HUES6 (cell line): ENCODE measurements at regions not wholly inside any gene's neighbourhood (a gene's known extent, or its start where the extent isn't known, plus 50 kb on each side); places are given as distances from the start of the nearest gene placed in this dataset.

ENCODE experiments used
- H3K27ac ChIP-seq: 2 replicates; pipeline ENCODE4 v1.7.0; 2013; ENCODE audit warnings: low read depth, mild to moderate bottlenecking, low read length, inconsistent platforms
- H3K27me3 ChIP-seq: 2 replicates; pipeline ENCODE4 v1.6.1; 2013; ENCODE audit warnings: low read length; ENCODE audit not compliant: control insufficient read depth, insufficient read depth
- H3K36me3 ChIP-seq: 2 replicates; pipeline ENCODE4 v1.6.1; 2013; ENCODE audit warnings: low read length; ENCODE audit not compliant: control insufficient read depth, insufficient read depth
- H3K4me1 ChIP-seq: 2 replicates; pipeline ENCODE4 v1.6.1; 2013; ENCODE audit warnings: low read length; ENCODE audit not compliant: control insufficient read depth, insufficient read depth
- H3K4me3 ChIP-seq: 2 replicates; pipeline ENCODE4 v1.5.1; 2013; ENCODE audit warnings: low read depth, low read length
- H3K9ac ChIP-seq: one replicate; pipeline ENCODE4 v1.6.1; 2013; ENCODE audit warnings: mild to moderate bottlenecking, low read length
- H3K9me3 ChIP-seq: 2 replicates; pipeline ENCODE4 v1.6.1; 2013; ENCODE audit warnings: low read depth, low read length; ENCODE audit not compliant: control insufficient read depth, insufficient read depth

- no peak overlapping the region for H3K4me3 ChIP-seq
- no peak overlapping the region for H3K9ac ChIP-seq
- H3K9me3 ChIP-seq = no peaks in the 10 kb centered on the region
- peaks cover 7% of the 10 kb centered on the region for H3K4me1 ChIP-seq
- no peaks in the 10 kb centered on the region for H3K36me3 ChIP-seq
- H3K27me3 ChIP-seq = no peaks in the 10 kb centered on the region
- no peak overlapping the region for H3K27ac ChIP-seq
Observed at GRCh38 chr19:30708416-30709178, 336.4 kb downstream of the ZNF536 start.

- H3K4me1 ChIP-seq = no peaks in the 10 kb centered on the region
- H3K4me3 ChIP-seq = no peak overlapping the region
- no peak overlapping the region for H3K27ac ChIP-seq
- H3K36me3 ChIP-seq = no peaks in the 10 kb centered on the region
- H3K9ac ChIP-seq = no peak overlapping the region
- no peaks in the 10 kb centered on the region for H3K9me3 ChIP-seq
- H3K27me3 ChIP-seq = no peaks in the 10 kb centered on the region
Observed at GRCh38 chr19:30704771-30705330, 332.7 kb downstream of the ZNF536 start.

DNA sequence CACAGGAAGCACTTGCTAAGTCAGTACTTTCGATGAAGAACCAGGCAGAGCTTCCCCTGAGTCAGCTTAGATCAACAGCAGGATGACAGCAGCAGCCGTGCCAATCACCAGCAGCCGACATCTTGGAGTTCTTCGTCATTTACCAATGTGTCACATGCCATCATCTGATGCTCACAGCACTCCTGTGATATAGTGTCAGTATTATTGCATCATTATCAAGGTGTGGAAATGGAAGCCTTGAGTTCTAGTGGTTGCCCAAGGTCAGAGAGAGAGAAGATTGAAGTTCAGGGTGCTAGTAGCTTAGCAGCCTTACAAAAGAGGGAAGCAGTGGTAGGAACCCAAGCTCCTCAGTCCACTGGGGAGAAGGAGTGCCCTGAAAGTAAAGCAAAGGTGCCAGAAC lies 331.5 kb downstream of the ZNF536 start:
- H3K27me3 ChIP-seq = no peaks in the 10 kb centered on the region
- H3K36me3 ChIP-seq = no peaks in the 10 kb centered on the region
- H3K9ac ChIP-seq = no peak overlapping the region
- H3K27ac ChIP-seq = no peak overlapping the region
- no peaks in the 10 kb centered on the region for H3K9me3 ChIP-seq
- no peak overlapping the region for H3K4me3 ChIP-seq
- no peaks in the 10 kb centered on the region for H3K4me1 ChIP-seq

- Histone ChIP-seq H3K9ac (no peak overlapping the region), H3K27ac (no peak overlapping the region), H3K4me3 (no peak overlapping the region)
Observed at GRCh38 chr19:30701178-30701577, 329.0 kb downstream of the ZNF536 start.

GRCh38 chr19:30699871-30700280 lies 327.7 kb downstream of the ZNF536 start:
- Histone ChIP-seq H3K27me3 (no peaks in the 10 kb centered on the region), H3K36me3 (no peaks in the 10 kb centered on the region), H3K27ac (no peak overlapping the region), H3K4me1 (0 out of 2 replicates have a peak, but pooled peaks cover 5% of the 10 kb centered on the region), H3K9me3 (no peaks in the 10 kb centered on the region), H3K4me3 (no peak overlapping the region), H3K9ac (no peak overlapping the region)

More at GRCh38 chr19:30701178-30701577, 329.0 kb downstream of the ZNF536 start:
- no peaks in the 10 kb centered on the region for H3K36me3 ChIP-seq
- H3K27me3 ChIP-seq = no peaks in the 10 kb centered on the region
- no peaks in the 10 kb centered on the region for H3K9me3 ChIP-seq
- H3K4me1 ChIP-seq = 0 out of 2 replicates have a peak, but pooled peaks cover 3% of the 10 kb centered on the region

DNA sequence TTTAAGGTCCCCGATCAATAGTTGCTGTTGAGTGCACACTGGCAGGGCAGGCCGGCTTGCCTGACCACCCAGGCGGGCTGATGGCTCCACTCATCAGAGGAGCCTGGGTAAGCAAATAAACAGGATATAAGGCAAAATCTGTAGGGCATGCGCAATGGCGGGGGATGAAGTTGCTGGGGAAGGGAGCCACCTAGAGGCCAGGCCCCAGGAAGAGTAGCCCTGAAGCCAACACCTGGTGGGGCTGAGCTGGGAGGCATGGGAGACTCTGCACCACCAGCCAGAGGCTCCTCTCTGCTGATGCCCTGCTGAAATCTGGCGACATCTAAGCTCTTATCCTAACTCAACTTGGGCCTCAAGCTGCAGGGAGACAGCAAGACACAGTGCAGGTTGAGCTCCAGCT lies 324.3 kb downstream of the ZNF536 start:
- Histone ChIP-seq H3K4me3 (no peak overlapping the region), H3K36me3 (no peaks in the 10 kb centered on the region), H3K9ac (no peak overlapping the region), H3K4me1 (peaks cover 27% of the 10 kb centered on the region), H3K27me3 (no peaks in the 10 kb centered on the region), H3K9me3 (no peaks in the 10 kb centered on the region), H3K27ac (no peak overlapping the region)

- Histone ChIP-seq H3K4me1 (peaks cover 39% of the 10 kb centered on the region), H3K27me3 (no peaks in the 10 kb centered on the region), H3K36me3 (no peaks in the 10 kb centered on the region), H3K27ac (no peak overlapping the region), H3K4me3 (no peak overlapping the region), H3K9ac (no peak overlapping the region), H3K9me3 (no peaks in the 10 kb centered on the region)
Observed at GRCh38 chr19:30695171-30695875, 323.1 kb downstream of the ZNF536 start.

DNA sequence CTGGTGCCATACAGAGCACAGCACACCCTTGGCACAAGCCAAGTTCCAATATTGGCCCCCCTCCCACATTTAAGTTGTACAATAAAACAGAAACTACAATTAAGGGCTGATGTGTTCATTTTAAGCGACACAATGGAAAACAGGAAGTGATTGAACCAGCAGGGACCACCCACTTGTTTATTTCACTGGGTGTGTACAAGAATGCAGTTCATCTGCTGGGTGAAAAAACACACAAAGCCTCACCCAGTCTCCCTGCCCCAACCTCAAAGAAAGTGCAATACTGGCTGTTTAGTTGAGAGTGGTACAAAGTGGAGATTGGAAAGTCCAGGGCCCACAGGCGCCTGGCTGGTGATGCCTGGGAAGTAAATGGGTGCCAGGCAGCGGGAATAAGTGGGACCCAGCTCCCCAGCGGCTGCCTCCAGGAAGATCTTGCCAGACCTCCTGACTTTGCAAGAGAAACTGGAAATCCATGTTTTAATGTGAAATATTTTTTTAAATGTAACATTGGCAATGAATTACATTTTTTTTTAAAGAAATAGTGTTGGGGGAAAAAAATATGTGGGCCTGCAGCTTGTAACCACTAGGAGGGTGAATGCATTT lies 322.1 kb downstream of the ZNF536 start:
- Histone ChIP-seq H3K36me3 (no peaks in the 10 kb centered on the region), H3K4me3 (no peak overlapping the region), H3K27me3 (no peaks in the 10 kb centered on the region), H3K9me3 (no peaks in the 10 kb centered on the region), H3K27ac (no peak overlapping the region), H3K9ac (no peak overlapping the region), H3K4me1 (peaks cover 40% of the 10 kb centered on the region)

- Histone ChIP-seq H3K4me3 (no peak overlapping the region), H3K9ac (no peak overlapping the region), H3K9me3 (no peaks in the 10 kb centered on the region), H3K27ac (no peak overlapping the region), H3K36me3 (no peaks in the 10 kb centered on the region), H3K27me3 (no peaks in the 10 kb centered on the region), H3K4me1 (peaks cover 40% of the 10 kb centered on the region)
Observed at GRCh38 chr19:30692879-30693503, 320.8 kb downstream of the ZNF536 start.

DNA sequence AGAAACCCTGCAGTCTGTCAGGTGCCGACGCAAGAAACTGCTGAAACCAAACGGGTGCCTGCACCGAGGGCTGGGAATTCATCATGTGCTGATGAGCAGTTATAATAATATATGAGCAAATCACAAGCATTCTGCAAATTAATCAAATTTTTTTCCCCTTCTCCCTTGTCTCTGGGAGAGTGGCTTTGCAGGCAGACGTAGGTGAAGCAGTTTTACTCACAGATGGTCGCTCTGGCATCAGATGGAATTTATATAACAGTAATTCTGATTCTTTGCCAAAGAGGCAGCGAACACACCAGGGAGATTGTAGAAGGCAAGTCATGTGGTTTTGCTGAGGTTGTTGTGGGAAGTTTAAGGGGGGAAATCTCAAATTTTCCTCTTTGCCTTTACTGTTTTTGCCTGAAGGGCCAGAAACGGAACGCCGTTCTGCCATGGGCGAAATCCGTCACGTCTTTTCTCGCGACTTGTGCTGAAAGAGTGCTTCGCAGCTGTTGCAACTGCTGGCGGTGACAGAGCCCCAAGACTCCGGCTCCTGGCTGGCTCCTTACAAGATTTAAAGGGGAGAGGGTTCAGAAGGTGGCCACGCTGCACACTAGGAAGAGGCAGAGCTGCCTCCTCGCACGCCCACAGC lies 320.1 kb downstream of the ZNF536 start:
- Histone ChIP-seq H3K9ac (no peak overlapping the region), H3K27me3 (no peaks in the 10 kb centered on the region), H3K27ac (no peak overlapping the region), H3K4me3 (no peak overlapping the region), H3K4me1 (peaks cover 44% of the 10 kb centered on the region), H3K36me3 (no peaks in the 10 kb centered on the region), H3K9me3 (no peaks in the 10 kb centered on the region)
